ENCODE measurements at regions not wholly inside any gene's neighbourhood (a gene's known extent, or its start where the extent isn't known, plus 50 kb on each side); places are given as distances from the start of the nearest gene placed in this dataset.

DNA sequence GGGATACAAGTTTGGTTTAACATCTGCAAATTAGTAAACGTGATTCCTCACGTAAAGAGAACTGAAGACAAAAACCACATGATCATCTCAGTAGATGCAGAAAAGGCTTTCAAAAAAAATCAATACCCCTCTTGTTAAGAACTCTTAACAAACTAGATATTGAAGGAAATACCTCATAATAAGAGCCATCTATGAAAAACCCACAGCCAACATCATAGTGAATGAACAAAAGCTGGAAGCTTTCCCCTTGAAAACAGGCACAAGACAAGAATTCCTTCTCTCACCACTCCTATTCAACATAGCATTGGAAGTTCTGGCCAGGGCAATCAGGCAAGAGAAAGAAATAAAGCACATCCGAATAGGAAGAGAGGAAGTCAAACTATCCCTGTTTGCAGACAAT, 160.5 kb downstream of the CSNK2A3 start:
- TF ChIP-seq, protein P1, sequence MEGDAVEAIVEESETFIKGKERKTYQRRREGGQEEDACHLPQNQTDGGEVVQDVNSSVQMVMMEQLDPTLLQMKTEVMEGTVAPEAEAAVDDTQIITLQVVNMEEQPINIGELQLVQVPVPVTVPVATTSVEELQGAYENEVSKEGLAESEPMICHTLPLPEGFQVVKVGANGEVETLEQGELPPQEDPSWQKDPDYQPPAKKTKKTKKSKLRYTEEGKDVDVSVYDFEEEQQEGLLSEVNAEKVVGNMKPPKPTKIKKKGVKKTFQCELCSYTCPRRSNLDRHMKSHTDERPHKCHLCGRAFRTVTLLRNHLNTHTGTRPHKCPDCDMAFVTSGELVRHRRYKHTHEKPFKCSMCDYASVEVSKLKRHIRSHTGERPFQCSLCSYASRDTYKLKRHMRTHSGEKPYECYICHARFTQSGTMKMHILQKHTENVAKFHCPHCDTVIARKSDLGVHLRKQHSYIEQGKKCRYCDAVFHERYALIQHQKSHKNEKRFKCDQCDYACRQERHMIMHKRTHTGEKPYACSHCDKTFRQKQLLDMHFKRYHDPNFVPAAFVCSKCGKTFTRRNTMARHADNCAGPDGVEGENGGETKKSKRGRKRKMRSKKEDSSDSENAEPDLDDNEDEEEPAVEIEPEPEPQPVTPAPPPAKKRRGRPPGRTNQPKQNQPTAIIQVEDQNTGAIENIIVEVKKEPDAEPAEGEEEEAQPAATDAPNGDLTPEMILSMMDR (IDR thresholded peaks at IDR 0.05; ENCODE audit: insufficient read depth, low read length, poor library complexity, severe bottlenecking), result no peak
- DNase-seq (ENCODE audit: extremely low read depth, insufficient read length), result no peak
- no peaks in the 10 kb centered on the region for H3K36me3 ChIP-seq (ENCODE audit: control insufficient read depth, insufficient read depth, low read length)

DNA sequence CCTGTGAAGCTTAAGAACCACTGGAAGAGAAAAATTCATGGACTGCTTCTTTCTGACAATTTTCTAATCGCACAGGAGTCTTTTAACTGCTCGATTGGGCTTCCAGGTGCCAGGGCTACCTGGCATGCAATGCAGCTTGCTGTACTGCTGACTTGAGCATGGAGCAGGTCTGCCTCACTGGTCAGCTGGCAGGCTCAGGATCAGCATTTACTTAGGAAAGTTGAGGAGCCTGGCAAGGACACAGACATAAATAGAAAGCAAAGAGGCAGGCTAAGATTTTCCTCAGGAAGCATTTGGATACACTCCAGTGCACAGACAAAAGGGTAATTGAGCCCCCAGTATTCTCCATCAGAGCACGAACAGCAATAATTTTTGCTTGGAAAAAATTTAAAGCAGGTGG, 163.5 kb downstream of the CSNK2A3 start:
- no peaks in the 10 kb centered on the region for H3K27me3 ChIP-seq (replicated peaks; ENCODE audit: control insufficient read depth, insufficient read depth, low read length)
- no peak for DNase-seq (ENCODE audit: extremely low read depth, insufficient read length)
- H3K36me3 ChIP-seq (ENCODE audit: control insufficient read depth, insufficient read depth, low read length), result no peaks in the 10 kb centered on the region
- no peak overlapping the region for H3K4me3 ChIP-seq (replicated peaks; ENCODE audit: low read depth, low read length)
- TF ChIP-seq, protein P1 (IDR thresholded peaks at IDR 0.05; ENCODE audit: insufficient read depth, low read length, poor library complexity, severe bottlenecking), result no peak

More for the DNA sequence above, 160.5 kb downstream of the CSNK2A3 start:
- Histone ChIP-seq H3K27me3 (replicated peaks; ENCODE audit: control insufficient read depth, insufficient read depth, low read length) (no peaks in the 10 kb centered on the region), H3K4me3 (replicated peaks; ENCODE audit: low read depth, low read length) (no peak overlapping the region)

DNA sequence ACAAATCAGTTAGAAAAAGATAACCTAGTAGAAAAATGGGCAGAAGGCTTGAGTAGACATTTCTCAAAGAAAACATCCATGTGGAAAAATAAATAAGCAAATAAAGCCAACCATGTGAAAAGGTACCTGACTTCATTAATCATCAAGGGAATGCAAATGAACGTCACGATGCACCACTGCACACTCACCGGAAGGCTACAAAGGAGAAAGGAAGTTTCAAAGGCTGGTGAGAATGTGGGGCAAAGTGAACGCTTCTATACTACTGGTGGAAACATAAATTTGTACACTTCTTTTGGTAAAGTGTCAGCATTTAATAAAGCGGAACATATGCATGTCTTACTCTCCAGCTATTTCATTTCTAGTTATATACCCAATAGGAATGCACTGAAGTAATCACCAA, 166.8 kb downstream of the CSNK2A3 start:
- DNase-seq (ENCODE audit: extremely low read depth, insufficient read length), result no peak
- H3K27me3 ChIP-seq (replicated peaks; ENCODE audit: control insufficient read depth, insufficient read depth, low read length), result no peaks in the 10 kb centered on the region
- H3K36me3 ChIP-seq (ENCODE audit: control insufficient read depth, insufficient read depth, low read length), result no peaks in the 10 kb centered on the region
- TF ChIP-seq, protein P1 (IDR thresholded peaks at IDR 0.05; ENCODE audit: insufficient read depth, low read length, poor library complexity, severe bottlenecking), result no peak
- H3K4me3 ChIP-seq (replicated peaks; ENCODE audit: low read depth, low read length), result no peak overlapping the region

DNA sequence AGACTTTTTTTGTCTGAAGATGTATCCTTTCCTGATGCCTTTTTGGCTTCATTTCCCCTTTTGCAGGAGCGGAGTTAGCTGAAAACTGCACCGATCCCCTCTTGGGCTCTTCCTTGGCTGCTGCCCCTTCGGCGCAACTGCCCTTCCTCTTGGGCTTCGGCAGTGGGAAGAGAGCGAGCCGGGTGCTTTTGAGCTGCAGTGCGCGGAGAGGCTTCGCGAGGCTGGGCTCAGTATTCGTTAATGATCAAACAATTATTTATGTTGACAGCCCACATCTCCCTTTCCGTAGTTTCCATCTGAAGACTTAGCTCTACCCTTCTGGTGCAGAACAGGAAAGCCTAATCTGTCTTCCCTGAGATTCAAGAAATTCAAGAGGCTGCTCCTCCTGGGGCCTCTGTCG, 170.8 kb downstream of the CSNK2A3 start:
- DNase-seq (ENCODE audit: extremely low read depth, insufficient read length), result no peak
- H3K27me3 ChIP-seq (replicated peaks; ENCODE audit: control insufficient read depth, insufficient read depth, low read length), result no peaks in the 10 kb centered on the region
- no peak overlapping the region for H3K4me3 ChIP-seq (replicated peaks; ENCODE audit: low read depth, low read length)
- no peaks in the 10 kb centered on the region for H3K36me3 ChIP-seq (ENCODE audit: control insufficient read depth, insufficient read depth, low read length)
- TF ChIP-seq, protein P1 (IDR thresholded peaks at IDR 0.05; ENCODE audit: insufficient read depth, low read length, poor library complexity, severe bottlenecking), result no peak

DNA sequence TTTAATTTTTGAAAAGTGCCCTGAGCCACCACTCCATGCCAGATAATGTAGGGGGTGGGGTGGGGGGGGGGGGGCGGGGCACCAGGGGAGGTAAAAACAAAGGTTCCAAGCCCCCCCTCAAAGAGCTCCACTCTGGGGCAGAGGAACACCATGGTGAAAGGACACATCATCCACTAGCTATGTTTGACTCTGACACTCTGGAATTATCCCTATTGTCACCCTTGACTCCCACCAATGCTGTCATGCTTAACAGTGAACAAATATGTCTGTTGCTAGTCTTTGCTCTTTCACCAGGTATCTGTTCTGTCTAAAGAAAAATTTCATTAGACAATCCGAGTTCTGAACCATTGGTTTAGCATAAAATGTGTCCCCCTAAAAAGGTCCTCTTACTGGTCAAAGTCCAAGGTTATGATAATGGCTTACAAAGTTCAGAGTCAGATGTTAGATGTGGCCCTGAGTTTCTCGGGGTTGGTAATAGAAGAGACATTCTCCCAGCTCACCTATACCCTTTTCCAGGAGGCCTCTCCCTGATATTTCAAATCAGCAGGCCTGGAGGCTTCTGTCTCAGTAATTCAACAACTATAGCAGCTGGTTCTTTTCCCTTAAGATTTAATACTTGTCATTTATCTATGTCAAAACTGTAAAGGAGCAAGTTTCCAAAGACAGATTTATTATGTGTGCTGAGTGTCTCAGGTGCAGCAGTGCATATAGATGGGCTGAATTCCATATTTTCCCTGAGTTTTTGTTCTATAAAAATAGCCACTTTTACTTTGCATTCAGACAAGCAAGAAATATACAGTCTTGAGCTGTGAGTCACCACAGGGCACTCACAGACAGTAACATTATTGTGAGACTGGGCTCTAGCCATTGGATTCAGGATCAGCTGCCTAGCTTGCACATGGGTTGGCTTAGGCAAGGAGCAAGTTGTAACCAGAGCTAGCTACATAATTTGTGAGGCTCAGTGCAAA, 174.1 kb downstream of the CSNK2A3 start:
- Histone ChIP-seq H3K36me3 (ENCODE audit: control insufficient read depth, insufficient read depth, low read length) (no peaks in the 10 kb centered on the region), H3K27me3 (replicated peaks; ENCODE audit: control insufficient read depth, insufficient read depth, low read length) (no peaks in the 10 kb centered on the region), H3K4me3 (replicated peaks; ENCODE audit: low read depth, low read length) (no peak overlapping the region)
- TF ChIP-seq, protein P1 (IDR thresholded peaks at IDR 0.05; ENCODE audit: insufficient read depth, low read length, poor library complexity, severe bottlenecking), result no peak
- DNase-seq (ENCODE audit: extremely low read depth, insufficient read length), result no peak
